ENCODE measurements at regions not wholly inside any gene's neighbourhood (a gene's known extent, or its start where the extent isn't known, plus 50 kb on each side); places are given as distances from the start of the nearest gene placed in this dataset.

DNA sequence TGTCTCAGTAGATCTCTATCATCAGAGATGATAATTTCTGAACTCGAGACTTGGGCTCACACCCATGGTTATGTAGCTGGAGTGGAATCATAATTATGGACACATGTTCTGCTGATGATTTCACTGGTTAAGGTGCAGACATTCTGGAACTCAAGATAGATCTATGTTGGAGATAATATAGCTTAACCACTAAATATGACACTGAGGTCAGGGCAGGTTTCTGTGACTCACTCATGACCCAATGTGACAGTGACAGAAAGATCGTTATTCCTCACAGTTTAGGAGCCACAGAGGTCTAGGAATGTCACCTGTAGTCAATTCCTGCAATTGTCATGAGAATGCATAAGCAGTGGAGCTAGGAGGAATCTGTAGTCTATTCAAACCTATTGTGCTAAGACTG is 828.6 kb downstream of the TRIB2 start:
- no peak for DNase-seq

DNA sequence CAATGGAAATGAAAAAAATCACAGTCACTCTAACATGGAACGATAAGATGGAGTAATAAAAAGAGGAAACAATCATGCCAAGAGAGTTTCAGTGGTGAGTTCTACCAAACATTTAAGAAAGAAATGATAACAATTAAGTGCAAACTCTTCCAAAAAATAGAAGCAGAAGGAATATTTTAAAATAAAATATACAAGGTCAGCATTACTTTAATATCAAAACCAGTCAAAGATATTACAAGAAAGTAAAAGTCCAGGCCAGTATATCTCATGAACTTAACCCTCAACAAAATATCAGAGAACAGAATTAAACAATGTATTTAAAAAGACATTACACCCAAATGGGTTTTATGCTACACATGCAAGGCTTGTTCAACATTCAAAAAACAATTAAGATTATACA is 829.4 kb downstream of the TRIB2 start:
- no peak for DNase-seq

DNA sequence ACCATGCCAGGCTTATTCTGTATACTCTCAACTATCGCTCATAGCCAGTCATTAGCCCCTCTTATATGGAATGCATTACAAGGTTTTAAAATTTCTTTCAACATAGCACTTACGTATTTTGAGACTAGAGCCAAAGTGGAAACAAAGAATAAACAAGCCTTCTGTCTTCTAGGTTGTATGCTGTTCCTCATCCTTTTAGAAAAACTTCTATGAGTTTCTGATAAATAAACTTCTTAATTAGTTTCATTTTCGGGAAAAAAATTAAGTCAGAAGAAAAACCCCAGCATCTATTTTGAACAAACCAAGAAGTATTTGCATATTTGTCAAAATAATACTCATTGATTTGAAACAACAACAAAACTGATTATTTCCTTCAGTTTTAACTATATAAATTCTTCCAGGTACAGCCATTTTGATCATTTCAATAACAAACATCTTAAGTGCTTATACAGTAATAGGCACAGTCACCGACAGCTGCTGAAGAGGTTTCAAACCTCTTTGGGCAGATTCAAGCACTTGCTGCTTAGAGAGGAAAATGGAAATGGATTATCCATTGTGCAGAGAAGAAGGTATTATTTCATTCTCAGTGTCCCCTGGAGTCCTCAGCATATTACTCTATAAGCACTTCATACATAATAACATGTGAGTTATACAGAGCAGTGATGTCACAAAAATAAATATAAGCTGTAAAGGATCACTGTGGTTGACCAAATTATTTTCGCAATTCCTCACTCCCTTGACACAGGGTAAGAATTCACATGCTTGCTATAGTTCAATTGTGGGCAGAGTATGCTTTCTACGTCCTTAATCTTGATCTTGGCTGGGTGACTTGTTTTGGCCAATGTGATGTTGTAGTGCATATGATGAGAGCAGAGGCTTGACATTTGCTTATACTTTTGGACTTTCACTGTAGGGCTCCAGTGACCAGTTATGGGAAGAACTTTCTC is 833.8 kb downstream of the TRIB2 start:
- DNase-seq, result no peak

DNA sequence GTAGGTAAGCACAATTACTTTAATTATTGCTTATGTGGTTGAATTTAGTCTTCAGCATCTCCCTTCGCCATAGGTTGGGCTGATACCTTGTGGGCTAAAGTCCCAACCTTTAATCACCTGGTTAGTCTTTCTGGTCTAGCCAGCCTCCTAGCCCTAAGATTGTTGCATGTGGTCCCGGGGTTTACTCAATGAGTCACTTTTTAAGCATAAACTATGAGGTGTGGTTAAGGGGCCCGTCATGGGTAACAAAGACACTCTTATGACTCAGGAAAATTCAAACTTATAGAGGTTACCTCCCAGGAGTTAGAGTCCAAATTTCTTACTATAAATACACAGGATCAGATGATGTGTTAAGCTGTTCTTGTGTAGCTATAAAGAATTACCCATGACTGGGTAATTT is 841.6 kb downstream of the TRIB2 start:
- no peak for DNase-seq

DNA sequence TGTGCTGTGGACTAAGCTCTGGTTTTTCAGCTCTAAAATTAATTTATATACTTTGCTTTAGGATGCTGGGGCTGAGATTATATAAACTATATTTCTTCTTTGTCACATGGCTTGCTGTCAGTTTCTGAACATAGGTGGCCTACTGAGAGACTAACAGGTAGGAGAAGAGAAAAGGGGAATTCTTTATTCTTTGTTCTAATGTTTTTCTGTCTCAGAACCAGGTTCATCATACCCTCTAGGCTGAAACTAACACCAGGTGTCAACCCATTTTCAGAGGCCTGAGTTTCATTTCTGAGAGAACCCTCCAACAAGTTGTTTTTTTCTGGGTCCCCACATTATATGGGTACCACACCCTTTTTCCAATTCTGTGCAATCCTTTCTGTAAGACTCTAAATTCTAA is 843.6 kb downstream of the TRIB2 start:
- no peak for DNase-seq

DNA sequence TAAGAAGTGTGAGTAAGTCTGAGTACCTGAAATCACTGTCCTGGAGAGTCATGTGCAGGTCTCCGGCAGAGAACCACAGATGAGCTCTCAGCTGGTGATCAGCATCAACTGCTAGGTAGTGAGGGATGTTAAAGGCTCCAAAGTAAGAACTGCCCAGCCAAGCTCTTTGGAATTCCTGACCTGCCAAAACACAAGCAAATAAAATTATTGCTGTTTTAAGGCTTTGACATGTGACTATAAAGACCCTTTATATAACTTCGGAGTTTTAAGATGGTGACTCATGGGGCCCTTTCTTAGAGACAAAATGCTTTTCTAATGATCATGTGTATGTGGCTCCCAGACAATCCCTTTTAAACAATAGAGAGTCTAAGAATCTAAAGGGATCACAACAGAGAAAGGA is 855.7 kb downstream of the TRIB2 start:
- no peak for DNase-seq

DNA sequence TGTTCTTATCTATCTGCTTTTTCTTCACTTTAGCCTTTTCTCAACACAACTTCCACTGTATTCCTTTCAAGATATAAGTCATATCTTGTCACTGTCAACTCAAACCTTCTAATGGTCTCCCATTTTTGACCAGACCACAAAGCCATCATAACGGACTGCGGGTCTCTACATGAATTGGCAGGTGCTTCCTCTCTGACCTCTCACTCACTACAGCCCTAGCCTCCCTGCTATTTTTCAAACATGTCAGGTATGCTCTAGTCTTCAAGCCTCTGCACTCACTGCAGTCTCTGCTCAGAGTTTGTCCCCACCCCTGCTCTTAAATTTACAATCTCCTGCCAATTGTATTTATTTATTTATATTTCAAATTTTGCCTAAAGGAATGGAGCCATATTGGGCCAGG is 858.1 kb downstream of the TRIB2 start:
- DNase-seq, result no peak

DNA sequence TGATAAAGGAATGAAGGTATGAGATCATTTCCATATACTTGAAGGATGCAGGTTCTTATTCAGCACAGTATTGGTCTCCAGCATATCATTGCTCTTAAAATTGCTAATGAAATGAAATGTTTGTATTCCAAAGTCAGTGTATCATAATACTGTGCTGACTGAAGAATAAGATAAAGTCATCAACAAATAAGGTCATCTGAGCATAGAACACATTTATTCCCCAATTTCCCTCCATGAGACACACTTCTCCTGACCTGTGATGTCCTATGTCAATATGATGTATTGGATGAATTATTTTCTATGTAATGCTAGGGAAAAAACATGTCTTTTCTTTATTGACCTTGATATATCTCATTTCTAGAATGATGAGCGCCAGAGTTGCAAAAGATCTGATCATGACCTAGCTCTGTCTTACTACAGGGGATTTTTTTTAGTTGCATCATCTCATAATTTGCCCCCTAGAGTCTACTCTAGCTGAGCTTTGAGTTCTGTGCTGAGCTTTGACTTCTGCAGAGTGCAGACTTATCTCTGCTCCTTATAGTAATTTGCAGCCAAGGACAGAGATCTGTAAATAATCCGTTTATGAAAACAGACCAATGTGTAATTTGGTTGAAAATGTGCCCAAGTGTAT is 859.8 kb downstream of the TRIB2 start:
- no peak for DNase-seq

DNA sequence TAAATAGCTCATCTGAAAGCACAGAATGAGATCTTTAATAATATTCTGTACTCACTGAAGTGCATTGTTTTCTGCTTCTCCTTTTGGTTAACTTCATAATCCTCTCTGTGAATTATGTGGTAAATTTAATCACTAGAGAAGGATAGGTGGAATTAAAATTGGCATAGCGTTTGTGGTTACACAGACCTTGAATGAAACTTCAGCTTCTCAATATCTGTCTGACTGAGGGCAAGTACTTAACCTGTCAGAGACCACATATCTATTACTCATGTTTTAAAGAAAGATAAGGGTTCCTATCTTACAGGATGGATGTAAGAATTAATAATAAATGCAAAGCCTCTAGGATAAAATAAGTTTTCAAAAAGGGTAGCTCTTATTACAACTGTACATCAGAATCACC is 861.8 kb downstream of the TRIB2 start:
- DNase-seq, result no peak

DNA sequence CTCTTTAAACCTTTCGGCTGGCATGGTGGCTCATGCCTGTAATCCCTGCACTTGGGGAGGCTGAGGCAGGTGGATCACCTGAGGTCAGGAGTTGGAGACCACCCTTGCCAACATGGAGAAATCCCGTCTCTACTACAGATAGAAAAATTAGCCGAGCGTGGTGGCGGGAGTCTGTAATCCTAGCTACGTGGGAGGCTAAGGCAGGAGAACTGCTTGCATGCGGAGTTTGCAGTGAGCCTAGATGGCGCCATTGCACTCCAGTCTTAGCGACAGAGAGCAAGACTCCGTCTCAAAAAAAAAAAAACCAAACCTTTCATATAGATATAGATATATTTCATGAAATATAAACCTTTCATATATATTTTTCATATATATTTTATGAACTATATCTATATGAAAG is 864.7 kb downstream of the TRIB2 start:
- no peak for DNase-seq

DNA sequence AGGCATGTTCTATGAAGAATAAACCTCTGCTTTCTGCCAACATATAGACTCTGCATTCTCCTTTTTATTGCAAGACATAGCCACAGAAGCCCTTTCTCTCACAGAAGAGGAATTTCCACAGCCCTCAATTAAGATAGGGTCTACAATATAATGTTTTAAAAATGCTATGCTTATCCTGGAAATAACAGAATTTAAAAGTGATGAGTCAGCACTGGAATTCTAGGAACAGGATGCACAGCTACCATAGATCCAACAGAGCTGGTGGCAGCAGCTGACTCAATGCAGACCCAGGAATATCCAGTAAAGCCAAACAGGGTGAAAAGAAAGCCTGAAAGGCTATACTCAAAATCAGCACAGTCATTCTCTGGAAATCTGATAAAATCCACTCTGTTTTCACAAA is 866.9 kb downstream of the TRIB2 start:
- no peak for DNase-seq

DNA sequence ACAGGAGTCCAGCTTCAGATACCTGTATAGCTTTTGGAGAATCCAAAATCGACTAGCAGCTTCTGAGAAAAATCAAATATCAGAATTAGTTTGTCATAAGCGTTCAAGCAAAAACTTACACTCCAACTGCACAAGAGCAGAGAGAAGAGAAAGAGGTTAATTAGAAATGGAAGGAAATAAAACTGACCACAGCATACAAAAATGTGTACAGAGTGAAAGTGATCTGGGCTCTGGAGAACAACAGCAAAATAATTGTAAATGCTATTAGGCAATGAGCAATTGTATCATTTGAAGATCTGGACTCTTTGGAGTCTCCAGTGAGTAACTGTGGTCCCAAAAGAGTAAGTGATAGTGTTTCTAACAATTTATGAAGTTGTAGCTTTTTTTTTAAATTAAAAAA is 867.3 kb downstream of the TRIB2 start:
- DNase-seq, result no peak

DNA sequence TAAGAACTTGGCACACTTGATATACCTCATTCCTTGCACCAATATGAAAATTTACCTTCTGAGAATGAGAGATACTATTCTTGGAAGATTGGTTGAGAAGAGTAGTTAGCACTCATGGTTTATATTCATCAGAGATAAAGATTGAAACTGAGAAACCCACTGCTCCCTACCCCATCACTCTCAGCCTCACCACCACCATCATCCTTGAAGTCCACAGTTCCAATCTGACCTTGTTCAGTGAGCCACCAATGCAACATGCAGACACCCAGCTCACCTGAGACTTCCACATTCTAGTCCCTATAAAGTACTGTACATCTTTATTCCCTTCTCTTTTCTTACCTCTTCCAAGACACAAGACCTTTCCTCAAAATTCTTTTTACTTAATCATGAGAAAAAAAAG is 869.0 kb downstream of the TRIB2 start:
- DNase-seq, result no peak

DNA sequence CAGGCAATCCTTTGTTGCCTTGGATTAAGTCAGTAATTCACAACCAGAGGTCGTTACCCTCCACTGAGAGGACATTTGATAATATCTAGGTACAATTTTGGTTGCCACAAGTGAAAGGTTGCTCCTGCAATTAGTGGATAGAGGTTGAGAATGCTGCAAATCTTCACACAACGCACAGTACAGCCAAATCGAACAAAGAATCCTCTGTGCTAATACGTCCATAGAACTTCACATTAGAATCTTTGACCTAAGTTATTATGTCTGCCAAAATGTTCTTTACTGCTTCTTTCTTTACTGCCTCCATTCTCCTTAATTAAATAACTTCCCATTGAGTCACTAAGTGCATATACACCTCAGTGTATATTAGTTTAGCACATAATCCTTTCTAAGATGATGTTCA is 879.5 kb downstream of the TRIB2 start:
- no peak for DNase-seq

DNA sequence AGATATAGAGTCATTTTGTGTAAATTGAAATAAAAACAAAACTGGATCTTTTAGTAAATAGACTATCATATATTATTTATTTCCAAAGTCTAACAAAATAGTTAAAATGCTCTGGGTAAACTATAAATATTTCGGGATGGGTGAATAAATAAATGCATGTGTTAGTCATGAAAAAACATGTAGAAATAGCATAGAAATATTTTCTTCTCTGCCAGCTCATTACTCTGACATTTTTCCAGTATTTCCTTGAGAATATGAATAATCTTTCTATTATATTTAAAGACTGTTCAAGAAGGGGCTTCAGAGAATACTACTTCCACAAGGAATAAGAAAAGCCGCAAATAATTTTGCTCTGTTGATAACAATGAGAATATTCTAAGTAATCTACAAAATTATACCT is 880.4 kb downstream of the TRIB2 start:
- DNase-seq, result no peak

DNA sequence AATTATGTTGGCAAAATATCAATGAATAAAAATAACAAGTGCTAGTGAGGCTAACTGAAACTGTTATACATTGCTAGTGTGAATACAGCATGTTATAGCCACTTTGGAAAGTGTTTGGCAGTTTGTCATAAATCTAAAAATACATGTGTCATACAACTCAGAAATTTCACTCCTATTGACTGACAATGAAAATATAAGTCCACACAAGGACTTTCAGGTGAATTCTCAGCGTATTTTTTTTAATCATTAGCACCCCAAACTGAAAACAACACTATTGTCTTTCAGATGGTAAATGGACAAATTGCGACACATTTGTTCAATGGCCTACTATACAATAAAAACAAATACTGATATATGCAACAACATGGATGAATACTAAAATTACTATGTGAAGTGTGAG is 884.8 kb downstream of the TRIB2 start:
- DNase-seq, result no peak

DNA sequence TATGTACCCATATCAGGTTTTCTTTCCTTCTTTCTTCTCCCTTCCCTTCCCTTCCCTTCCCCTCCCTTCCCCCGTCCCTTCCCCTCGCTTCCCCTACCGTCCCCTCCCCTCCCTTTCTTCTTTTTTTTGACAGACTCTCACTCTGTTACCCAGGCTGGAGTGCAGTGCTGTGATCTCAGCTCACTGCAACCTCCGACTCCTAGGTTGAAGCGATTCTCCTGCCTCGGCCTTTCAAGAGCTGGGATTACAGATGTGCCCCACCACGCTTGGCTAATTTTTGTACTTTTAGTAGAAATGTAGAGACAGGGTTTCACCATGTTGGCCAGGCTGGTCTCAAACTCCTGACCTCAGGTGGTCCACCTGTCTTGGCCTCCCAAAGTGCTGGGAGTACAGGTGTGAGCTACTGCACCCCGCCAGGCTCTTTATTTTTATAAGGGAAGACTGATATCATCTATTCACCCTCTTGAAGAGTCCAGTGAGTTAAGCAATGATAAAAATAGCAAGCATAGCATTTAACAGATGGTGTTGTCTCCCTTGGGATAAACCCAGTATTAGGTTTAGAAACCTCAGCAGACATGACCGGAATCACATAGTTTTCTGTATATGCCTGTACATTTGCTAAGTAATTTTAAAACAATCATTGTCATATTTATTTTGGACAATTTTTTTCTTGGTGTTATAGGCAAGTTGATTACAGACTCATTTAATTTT is 888.4 kb downstream of the TRIB2 start:
- DNase-seq, result no peak

DNA sequence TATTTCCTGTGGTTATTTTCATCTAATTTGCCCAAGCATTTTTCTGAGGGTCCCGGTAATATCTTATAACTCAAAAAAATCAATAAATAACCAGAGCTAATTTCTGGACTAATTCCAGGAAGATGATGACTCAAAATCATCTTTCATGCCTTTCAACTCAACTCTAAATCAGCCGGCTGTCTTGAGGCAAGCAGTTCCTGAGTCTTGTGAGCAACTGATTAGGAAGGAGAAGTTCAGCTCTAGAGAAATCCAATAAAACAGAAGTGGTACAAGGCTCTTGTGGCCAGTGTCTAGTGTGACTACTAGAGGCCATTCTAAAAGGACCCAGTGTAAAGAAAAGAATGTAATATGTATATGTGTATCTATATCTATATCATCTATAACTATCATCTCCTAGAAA is 890.4 kb downstream of the TRIB2 start:
- no peak for DNase-seq

DNA sequence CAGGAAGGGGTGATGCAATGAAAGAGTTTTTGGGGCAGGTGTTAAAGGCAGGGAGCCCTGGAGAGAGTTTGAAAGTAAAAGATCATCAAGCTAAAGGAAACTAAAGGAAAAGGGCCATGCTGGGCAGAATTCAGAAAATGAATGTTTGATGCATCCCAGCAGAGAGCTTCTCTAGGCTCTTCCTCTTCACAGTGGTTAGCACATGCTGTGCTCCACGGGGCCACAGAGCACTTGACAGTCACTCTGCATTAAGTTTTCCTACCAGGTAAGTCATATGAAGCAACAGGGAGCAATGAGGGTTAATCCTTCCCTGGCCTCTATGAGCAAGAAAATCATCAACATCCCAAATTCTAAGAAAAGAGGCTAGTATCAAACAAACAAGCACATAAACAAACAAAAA is 895.2 kb downstream of the TRIB2 start:
- no peak for DNase-seq

DNA sequence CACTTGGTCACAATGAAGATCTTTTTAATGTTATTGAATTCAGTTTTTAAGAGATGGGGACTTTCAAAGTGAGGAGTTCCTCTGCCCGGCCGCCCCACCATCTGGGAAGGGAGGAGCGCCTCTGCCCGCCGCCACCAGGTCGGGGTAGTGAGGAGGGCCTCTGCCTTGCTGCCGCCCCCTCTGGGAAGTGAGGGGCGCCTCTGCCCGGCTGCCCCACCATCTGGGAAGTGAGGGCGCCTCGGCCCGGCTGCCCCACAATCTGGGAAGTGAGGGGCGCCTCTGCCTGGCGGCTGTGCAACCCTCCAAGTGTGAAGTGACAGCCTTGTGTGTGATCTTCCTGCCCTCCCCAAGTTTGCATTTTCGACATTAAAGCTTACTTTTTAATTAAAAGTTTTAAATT is 899.3 kb downstream of the TRIB2 start:
- no peak for DNase-seq

DNA sequence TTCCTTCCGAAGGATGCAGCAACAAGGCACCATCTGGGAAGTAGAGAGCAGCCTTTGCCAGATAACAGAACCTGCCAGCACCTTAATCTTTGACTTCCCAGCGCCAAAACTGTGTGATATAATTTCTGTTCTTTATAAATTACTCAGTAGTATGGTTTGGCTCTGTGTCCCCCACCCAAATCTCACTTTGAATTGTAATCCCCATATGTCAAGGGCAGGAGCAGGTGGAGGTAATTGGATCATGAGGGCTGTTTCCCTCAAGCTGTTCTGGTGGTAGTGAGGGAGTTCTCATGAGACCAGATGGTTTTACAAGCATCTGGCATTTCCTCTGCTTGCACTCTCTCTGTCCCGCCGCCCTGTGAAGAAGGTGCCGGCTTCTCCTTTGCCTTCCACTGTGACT is 899.9 kb downstream of the TRIB2 start:
- DNase-seq, result no peak

DNA sequence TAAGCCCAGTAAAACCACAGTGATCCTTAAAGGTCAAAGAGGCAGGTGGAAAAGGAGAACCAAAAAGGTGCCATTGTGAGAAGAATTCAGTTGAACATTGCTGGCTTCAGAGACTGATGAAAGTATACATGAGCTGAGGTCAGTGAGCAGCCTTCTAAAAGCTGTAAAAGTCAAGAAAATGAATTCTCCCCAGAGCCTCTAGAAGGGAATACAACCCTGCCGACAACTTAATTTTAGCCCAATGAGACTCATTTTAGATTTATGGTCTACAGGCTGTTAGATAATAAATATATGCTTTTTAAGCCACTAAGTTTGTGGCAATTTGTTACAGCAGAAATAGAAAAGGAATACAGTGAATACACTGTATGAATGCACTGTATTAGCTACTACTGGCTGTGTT is 911.4 kb downstream of the TRIB2 start:
- no peak for DNase-seq

DNA sequence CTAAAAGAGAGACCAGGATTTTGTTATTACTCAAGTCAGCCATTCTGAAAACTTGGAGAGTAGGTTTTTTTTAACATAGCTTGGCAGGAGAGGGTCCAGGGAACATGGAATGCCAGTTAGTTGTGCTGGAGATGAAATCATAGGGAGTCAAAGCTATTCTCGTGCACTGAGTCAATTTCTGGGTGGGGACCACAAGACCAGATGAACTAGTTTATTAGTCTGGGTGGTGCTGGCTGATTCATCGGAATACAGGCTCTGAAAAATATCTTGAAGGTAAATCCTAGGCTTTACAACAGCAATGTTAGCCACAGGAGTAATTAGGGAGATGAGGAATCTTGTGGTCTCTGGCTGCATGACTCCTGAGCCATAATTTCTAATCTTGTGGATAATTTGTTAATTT is 921.4 kb downstream of the TRIB2 start:
- DNase-seq, result no peak

DNA sequence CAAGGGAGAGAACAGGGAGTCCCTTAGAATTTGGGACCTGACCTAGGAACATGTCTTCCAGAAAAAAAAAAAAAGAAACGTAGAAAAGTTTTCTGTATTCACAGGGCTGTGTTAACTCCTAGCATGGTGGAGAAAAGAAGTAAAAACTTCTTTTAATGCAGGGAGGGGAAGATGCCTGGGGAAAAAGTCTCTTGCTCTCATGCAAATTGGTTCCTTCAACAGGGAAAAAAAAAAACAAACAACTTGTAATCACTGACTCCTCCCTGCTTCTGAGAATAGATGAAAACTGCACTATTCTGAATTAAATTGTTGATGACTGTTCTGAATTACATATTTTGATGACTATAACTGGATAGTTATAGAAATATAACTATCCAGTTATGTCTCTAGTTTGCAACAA is 933.2 kb downstream of the TRIB2 start:
- no peak for DNase-seq
